ENCODE measurements at regions not wholly inside any gene's neighbourhood (a gene's known extent, or its start where the extent isn't known, plus 50 kb on each side); places are given as distances from the start of the nearest gene placed in this dataset.
"Not testable (repeated sequence)": the region's sequence is repeated elsewhere in the genome, so short reads cannot be mapped to it uniquely, and the experiment has no call there.

- TF ChIP-seq POLR2A (IDR thresholded peaks at IDR 0.05) (no peak), CTCF (IDR thresholded peaks at IDR 0.05) (no peak), EP300 (IDR thresholded peaks at IDR 0.05) (no peak)
- H3K4me3 ChIP-seq: no peak overlapping the region
- WGBS, 3 donors: 74 to 86% (median 77%) methylated on average over 6 of the region's 6 CpGs
- no peaks in the 10 kb centered on the region for H3K9me3 ChIP-seq
- peaks cover 9% of the 10 kb centered on the region for H3K4me1 ChIP-seq (ENCODE audit: insufficient read depth)
- no peak for DNase-seq
- H3K36me3 ChIP-seq: no peaks in the 10 kb centered on the region
- intact Hi-C loops (cut with DNase I): no loop called here
- no peaks in the 10 kb centered on the region for H3K27me3 ChIP-seq
- H3K27ac ChIP-seq: no peak overlapping the region
Measured at GRCh38 chr2:215790523-215791421, 222.6 kb downstream of the MREG start.

DNA sequence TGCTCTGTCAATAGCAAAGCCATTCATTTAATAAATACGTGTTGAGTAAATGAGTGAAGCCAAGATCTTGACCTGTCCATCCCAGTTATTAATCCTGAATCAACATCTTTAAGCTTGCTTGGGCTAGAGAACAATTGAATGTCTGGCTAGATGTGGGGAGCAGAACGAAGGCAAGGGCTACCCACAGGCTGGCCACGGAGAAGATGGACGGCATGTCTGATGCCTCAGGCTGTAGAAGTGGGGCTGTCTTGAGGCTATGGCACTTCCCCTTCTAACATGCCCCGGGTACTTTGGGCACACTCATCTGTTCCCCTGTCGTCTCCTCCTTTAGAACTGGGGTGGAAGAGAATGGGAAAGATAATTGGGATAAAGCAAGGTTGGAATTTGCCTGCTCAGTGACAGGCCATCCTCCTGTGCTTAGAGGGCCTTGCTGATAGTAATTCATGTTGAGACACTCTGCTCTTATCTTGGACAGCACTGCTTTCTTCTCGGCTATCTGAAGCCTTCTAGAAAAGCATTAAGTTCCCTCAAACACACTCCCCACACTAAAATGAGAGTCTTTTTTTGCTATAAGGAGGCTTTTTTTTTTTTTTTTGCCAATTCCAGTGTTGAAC lies 225.7 kb downstream of the MREG start:
- H3K36me3 ChIP-seq: no peaks in the 10 kb centered on the region
- H3K9me3 ChIP-seq: no peaks in the 10 kb centered on the region
- TF ChIP-seq CTCF (IDR thresholded peaks at IDR 0.05) (no peak), EP300 (IDR thresholded peaks at IDR 0.05) (no peak), POLR2A (IDR thresholded peaks at IDR 0.05) (no peak)
- no peak overlapping the region for H3K4me3 ChIP-seq
- H3K27me3 ChIP-seq: no peaks in the 10 kb centered on the region
- 88 to 91% (median 89%) methylated on average over 7 of the region's 7 CpGs for WGBS, 3 donors
- peaks cover 12% of the 10 kb centered on the region for H3K4me1 ChIP-seq (ENCODE audit: insufficient read depth)
- DNase-seq: no peak
- intact Hi-C loops (cut with DNase I): loop anchor here in 1 of 4 donors (2.0 kb wide), 1 partner anchor 13 kb away; no protein-coding TSS in a partner anchor
- no peak overlapping the region for H3K27ac ChIP-seq

- no peaks in the 10 kb centered on the region for H3K27me3 ChIP-seq
- intact Hi-C loops (cut with DNase I): no loop called here
- no peaks in the 10 kb centered on the region for H3K36me3 ChIP-seq
- DNase-seq: no peak
- no peak overlapping the region for H3K27ac ChIP-seq
- TF ChIP-seq EP300 (IDR thresholded peaks at IDR 0.05) (no peak), CTCF (IDR thresholded peaks at IDR 0.05) (no peak), POLR2A (IDR thresholded peaks at IDR 0.05) (no peak)
- 78 to 85% (median 83%) methylated on average over 3 of the region's 3 CpGs for WGBS, 3 donors
- H3K9me3 ChIP-seq: no peaks in the 10 kb centered on the region
- H3K4me1 ChIP-seq (ENCODE audit: insufficient read depth): peaks cover 12% of the 10 kb centered on the region
- H3K4me3 ChIP-seq: no peak overlapping the region
Measured at GRCh38 chr2:215787025-215787424, 226.3 kb downstream of the MREG start.

GRCh38 chr2:215784371-215784783 lies 229.0 kb downstream of the MREG start:
- TF ChIP-seq EP300 (IDR thresholded peaks at IDR 0.05) (no peak), CTCF (IDR thresholded peaks at IDR 0.05) (no peak), POLR2A (IDR thresholded peaks at IDR 0.05) (no peak)
- WGBS, 3 donors: 6 to 10% (median 7%) methylated on average over 3 of the region's 3 CpGs
- Histone ChIP-seq H3K27ac (peak overlapping the region in 1 of 2 donors; percentile 31), H3K27me3 (no peaks in the 10 kb centered on the region), H3K4me1 (ENCODE audit: insufficient read depth) (peaks cover 8% of the 10 kb centered on the region), H3K9me3 (no peaks in the 10 kb centered on the region), H3K4me3 (no peak overlapping the region), H3K36me3 (no peaks in the 10 kb centered on the region)
- DNase-seq: peak in 1 of 5 donors; percentile 30
- intact Hi-C loops (cut with DNase I): no loop called here

DNA sequence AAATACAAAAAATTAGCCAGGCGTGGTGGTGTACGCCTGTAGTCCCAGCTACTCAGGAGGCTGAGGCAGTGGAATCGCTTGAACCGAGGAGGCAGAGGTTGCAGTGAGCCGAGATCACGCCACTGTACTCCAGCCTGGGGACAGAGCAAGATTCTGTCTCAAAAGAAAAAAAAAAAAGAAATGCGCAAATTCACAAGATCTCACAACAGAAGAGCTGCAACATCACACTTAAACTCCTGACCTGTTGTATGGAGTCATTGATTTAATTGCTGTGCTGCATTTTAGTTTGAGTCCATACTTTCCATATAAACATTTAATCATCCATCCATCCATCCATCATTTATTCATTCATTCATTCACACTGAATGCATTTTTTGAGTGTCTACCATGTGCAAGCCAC lies 229.7 kb downstream of the MREG start:
- WGBS, 3 donors: 94 to 99% (median 97%) methylated on average over 7 of the region's 7 CpGs
- H3K27me3 ChIP-seq; H3K4me3 ChIP-seq; H3K9me3 ChIP-seq; H3K36me3 ChIP-seq; H3K4me1 ChIP-seq (ENCODE audit: insufficient read depth); H3K27ac ChIP-seq; DNase-seq; intact Hi-C loops (cut with DNase I): not testable (repeated sequence)

Measured in ovary (tissue), 7 donors.